ENCODE measurements at regions not wholly inside any gene's neighbourhood (a gene's known extent, or its start where the extent isn't known, plus 50 kb on each side); places are given as distances from the start of the nearest gene placed in this dataset.

DNA sequence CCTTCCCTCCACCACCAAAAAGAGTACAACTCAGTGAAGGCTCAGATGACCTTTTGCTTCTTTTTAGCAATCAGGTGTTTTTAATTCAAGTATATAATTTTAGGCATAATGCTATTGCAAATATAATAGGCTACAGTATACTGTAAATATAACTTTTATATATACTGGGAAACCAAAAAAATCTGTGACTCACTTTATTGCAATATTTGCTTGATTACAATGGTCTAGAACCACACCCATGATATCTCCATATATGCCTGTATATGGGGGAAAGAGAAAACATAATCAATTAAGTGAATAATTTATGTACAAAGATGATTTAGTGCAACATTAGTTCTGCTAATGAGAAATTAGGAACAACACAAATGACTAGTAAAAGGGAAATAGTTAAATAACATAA is 134.3 kb downstream of the TLE3 start:
- no peak for DNase-seq

DNA sequence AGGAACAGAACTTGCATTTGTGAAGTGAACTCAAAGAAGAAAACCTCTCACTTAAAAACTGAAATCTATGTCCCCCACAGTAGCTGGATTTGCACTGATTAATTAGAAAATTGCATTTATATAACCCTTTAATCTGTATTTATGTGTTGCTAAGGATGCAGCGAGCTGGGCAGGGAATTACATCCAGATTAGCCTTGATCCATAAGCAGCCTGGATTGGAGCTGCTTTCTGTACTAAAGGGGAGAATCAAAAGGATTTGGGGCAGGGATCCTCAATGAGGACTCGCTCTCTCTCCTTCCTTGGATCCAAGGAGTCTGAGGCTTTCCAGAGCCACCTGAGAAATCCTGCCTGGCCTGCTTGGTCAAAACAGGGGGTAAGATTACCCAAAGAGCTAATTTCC is 125.9 kb downstream of the TLE3 start:
- DNase-seq, result no peak

DNA sequence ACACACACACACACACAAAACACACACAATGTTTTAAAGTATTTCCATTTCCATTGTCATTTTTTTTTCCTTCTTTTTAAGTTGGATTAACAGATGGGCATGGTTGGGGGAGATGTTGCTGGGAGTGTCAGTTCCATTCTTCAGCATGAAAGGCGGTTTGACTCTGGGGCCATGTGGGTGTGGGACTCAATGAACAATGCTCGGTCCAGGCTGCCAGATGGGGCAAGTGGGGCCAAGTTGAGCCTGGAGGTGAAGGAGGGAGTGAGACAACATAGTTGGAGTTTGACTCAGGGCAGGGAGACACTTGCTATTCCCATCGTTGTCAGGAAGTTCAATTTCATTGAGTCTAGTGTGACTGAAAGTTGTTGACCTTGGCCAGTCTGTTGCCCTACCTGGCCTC is 125.3 kb downstream of the TLE3 start:
- DNase-seq, result no peak

DNA sequence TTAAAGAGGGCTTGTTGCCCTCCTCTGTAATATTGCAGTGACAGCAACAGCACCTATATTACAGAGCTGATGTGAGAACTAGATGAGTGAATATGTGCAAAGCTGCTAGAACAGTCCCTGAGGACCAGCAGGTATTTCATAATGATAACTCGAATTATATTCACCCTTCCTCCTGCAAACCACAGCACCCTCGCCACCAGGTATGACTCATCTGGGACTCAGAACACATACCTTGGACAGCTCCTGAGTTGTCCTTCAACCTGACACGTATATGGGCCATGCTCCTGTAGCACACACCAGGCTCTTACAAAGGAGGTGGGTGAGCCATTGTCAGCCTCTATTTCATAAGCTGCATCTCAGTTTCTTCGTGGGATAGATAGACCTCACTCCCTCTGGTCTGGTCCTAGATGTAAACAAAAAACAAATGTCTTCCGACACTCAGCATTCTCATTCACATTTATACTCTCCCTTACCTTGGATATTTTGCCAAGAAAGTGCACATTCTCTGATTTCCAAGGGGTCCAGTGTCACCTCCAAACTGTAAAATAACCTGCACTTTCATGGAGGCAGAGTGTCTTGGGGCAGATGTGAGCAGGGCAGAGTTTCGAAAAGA is 124.5 kb downstream of the TLE3 start:
- DNase-seq, result no peak

DNA sequence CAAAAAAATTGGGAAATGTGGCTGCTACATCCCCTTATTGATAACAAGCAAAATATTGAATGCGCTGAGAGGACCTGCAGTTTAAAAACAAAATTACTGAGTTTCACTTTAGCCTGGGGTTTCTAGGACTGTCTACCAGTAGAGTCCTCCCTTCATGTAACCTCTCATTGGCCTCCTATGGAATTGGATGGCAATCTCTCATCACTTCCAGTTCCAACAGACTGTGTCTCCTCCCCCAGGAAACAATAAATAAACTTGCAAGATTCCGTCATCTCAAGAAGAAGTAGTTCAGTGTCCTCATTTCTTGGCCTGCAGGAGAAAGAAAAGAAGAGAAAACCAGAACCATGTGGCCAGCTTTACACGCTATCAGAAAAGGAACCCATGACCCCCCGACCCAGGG is 123.8 kb downstream of the TLE3 start:
- peak; percentile 38 for DNase-seq

DNA sequence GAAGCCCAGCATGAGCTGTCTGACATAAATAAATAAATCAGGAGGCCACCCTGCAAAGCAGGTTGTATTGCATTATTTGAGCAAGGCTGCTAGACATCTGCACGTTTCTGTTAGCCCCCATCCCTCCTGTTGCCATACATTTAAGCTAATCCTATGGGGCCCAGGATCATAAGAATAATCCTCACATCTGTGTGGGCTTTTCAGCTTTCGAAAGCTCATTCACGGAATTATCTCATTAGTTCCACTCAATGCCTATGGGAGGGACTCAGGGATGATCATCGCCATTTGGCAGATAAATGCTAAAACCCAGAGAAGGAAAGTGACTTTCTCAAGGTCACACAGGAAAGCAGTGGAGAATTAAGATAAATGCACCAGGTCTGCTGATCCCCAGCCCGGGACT is 123.4 kb downstream of the TLE3 start:
- peak; percentile 71 for DNase-seq

DNA sequence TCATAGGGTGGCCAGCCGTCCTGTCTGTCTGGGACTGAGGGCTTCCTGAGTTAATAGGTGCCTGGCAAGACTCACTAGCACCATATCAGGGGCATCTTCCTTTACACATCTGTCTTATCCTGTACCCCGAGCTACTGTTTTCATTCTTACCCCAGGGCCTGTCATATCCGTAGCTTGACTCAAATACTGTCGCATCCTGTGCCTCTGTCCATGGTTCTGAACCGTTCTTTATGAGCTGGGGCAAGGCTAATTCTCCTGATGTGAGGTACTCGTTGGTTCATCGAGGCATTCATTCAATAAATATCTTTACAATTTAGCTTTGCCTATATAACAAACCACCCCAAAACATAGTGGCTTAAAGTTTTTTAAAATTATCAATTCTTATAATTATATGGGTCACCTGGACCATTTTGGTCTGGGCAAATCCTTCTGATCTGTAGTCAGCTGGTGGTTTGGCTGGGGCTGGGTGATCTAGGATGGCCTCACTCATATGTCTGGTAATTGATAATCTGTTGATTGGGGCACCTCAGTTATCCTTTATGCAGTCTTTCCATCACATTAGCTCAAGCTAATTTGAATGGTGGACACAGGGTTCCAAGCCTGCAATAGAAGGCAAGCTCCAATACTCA is 121.2 kb downstream of the TLE3 start:
- DNase-seq, result no peak

DNA sequence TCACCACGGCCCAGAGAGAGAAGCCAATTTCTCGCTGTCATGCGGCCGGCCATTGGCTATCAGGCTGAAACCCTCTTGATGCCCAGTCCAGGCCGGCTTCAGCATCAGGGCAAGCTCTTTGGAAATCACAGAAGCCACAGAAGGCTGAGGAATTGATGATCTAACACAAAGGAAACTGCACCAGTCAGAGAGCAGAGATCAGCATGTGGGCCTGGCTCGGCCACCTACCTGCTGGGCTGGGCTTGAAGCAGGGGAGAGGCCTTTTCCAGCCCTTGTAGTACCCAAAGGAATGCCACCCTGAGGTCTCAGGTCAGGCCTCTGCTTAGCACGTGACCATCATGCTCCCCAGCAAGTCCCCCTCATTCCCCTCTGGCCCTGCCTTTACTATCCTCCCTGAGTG is 119.1 kb downstream of the TLE3 start:
- no peak for DNase-seq

DNA sequence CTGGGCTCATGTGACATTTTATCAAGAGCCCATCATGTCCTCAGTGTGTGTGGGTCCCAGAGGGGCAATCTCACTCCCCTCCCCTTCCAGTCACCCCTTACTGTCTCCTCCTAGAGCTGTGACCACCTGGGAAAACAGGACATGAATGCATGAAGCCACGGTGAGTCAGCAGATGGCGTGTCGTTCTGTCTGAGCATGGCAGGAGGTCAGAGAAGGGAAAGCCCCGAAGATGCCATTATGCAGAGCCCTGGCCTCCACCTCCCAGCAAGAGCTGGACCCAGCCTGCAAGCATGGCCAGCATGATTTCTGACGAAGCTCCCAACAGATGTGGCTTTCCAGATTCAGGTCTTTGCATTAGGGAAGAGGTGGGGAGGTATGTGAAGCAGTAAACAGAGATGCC is 118.5 kb downstream of the TLE3 start:
- peak; percentile 53 for DNase-seq

DNA sequence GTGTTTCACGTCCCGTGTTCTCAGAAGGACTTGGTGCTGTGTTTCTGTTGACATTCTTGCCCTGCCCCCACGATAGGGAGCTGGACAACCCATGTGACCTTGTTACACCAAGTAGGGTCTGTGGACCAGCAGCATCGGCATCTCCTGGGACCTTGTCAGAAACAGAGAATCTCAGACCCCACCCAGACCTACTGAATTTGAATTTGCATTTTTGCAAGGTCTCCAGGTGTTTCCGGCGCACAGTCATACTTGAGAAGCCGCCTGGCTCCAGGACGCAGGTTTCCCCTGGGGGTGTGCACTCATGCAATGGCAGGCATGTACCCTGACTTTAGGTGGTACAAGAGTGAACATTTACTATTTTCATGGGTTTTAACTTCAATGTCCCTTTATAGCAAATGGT is 117.9 kb downstream of the TLE3 start:
- DNase-seq, result no peak

DNA sequence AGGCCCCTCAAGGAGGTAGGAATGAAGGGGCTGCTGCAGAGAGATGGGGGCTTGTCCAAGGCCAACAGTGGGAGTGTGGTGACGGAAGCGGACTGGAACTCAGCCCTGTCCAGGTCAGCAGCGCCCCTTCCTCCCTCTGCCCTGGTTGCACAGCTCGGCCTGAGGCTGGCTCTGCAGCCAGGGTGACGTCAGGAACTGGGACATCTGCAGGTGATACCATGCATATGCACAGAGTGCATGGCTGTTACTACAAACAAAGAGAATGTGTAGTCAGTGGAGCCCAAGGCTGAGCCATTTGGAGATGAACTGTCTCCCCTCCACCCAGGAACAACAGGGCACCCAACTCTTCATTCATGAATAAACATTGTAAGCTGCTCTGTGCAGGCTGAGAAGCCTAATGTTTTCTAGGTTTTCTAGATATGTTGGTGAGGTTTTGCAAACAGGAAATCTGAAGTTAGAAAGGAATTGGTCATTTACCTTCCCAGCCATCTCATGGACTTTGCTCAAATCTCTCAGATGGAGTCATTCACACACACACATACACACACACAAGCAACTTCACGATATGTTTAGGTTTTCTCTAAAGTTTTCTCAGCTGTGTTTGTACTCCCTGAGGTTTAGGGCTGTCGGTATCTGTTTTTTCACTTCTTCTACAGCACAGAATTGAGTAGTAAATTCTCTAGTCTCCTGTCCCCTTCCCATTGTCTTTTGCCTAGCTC is 117.2 kb downstream of the TLE3 start:
- DNase-seq, result peak; percentile 17

DNA sequence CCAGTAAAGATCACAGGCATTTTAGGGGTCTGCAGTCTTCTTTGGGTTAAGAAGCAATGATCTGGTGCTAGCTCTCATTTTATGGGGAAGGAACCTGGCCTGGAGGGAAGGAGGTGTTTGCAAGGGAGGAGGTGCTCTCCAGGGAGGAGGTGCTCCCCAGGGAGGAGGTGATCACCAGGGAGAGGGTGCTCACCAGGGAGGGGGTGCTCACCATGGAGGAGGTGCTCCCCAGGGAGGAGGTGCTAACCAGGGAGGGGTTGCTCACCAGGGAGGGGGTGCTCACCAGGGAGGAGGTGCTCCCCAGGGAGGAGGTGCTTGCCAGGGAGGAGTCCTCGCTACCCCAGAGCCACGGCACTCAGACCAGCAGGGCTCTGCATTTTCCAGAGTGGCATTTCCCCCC is 115.7 kb downstream of the TLE3 start:
- no peak for DNase-seq

DNA sequence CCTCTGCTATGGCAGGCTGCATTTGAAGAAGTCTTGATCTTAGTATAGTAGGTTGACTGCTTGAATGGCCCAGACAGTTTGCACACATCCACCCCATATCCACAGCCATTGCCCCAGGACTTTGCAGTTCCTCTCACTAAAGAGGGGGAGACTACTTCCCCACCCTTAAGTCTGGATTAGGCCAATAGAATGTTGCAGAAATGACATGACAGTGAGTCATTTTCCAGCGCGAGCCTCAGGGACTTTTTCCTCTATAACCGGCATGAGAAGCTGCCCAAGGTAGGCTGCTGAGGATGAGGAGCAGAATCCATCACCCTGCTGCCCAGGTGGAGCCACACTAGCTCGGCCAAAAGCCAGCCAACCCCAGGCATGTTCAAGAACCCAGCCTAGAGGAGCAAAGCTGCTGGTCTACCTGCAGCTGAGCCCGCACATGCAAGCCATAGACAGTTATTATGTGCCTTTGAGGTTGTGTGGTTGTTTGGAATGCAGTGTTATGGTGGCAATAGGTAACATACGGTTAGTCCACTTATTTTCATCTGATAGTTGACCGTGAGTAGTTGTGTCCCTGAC is 113.9 kb downstream of the TLE3 start:
- no peak for DNase-seq

DNA sequence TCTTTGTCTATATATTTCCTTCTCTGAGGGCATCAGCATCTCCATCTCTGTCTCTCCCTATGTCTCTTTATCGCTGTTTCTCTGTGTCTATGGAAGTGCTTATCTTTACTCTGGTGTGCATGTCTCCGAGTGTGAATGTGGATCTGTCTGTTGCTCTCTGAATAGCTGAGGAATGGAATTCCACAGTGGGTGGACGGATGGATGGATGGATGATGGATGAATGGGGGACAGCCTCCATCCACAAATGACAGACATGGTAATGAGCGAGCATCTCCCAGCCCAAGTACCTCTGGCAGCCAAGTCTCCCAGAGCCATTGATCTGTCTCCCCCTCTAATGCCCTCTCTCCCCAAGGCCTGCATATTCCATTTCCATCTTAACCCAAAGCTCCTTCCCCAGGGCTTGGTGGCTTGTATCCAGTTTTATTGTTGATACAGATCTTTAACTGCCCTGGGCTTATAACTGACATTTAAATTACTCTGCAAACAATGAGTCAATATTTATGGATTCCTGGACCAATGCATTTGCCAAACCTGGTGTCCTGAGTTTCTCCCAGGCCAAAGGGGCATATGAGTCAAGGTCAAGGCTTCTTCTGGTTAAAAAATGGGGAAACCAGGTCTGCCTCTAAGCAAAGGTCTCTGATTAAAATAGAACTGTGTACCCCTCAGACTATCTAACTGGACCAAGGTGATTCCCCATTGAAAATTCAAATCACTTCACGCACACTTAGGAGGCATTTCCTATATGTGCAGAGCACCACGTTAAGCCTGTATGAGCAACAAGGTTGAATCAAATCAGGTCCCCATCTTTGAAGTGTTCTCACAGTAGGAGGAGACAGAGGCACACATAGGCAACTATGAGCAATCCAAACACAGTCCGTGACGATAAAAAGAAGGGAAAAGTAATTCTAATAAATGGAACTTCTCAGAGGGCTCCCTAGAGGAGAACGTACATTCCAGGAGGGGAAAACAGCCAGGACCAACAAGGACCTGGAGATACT is 109.9 kb downstream of the TLE3 start:
- peak; percentile 80 for DNase-seq

DNA sequence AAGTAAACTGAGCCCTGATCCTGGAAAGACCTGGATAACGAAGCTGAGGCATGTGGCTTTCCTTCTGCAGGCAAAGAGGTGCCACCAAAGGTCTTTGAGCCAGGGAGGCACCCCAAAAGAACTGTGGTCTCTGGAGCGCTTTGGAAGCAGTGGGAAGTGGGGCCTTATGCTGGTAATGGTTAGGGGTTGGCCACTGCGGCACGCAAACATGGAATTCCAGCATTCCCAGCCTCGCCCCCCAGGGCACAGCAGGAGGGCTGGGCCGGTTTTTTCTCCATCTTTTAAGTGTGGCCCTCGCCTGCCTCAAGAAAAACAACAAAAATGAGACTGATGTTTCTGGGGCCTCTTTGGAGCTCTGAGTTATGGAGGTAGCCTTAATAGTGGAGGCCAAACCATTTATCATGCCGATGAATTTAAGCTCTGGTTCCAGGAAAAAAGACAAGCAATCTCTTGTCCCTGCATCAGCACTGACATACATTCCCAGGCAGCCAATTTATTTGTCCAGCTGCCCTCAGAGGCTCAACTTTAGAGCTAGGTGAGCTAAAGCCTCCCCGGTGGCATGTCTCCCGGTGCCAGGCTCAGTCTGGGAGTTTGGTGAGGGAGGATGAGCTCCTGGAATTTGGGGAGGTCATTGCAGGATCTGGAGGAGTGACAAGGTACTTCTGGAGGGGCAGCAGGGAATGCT is 109.0 kb downstream of the TLE3 start:
- DNase-seq, result no peak

DNA sequence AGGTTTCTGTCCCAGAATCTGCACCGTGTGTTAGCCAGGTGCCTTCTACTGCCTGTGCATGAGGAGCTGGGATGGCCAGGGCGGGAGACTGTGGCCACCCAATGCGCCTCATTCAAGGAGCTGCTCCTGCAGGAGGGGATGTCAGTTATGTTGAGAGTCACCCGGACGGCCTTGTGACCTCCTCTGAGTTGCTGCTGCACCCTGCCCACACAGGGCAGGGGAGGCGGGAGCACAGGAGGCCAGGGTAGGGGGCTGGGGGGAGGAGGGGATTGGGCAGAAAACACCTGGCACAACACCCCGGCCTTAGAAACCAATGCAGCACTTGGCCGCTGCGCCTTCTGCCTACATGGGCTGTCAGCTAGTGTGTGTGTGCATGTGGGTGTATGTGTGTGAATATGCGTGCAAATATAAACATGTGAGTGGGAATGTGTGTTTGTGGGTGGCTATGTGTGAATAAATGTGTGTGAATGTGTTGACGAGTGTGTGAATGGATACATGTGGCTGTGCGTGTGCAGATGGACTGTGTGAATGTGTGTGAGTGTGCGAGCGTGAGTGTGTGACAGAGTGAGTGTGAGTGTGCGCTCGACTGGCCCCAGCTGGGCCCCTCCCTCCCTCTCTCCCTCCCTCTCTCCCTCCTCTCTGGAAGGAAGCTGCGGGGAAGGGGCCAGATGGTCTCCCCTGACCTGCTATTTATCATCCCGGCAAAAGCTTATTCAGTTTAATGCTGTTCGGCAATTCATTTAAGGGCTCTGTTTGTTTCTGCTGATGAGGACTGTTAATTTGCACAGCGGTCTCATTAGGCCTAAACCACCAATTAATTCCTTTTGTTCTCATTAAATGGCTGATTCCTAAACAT is 106.9 kb downstream of the TLE3 start:
- peak; percentile 90 for DNase-seq

DNA sequence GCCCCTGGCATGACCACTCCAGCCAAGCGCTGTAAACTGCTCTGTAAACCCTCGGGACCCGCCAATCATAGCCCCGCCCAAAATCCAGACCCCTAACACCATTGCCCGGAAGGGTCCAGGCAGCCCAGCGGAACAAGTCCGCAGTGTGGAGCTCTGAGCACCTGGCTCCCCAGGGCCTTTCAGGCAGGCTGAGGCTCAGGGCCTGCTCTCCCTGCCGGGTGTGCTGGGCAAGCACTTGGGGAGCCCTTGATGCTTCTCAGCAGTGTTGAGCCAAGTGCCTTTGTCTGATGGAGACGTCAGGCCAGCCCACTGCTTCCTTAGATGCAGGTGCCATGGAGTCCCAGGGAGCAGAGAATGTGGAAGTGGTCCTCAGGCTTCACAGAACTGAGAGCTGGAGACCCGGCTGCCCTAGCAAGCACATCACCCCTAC is 106.2 kb downstream of the TLE3 start:
- DNase-seq, result peak; percentile 81

DNA sequence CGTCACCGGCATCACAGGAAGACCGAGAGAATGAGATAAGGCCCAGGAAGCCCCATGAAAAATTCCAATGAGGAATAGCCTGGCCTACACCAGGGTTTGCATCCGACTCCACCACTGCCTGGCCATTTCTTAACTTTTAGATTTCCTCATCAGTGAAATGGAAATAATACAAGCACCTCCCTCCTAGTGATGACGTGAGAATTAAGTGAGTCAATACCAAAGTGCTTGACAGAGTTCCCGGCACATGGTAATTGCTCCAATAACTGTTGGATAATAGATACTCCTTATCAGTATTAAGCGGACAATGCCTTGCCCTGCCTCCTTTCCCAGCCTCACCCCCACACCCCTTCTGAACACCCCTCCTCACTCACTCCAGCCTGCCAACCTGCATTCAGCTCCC is 105.4 kb downstream of the TLE3 start:
- DNase-seq, result no peak

DNA sequence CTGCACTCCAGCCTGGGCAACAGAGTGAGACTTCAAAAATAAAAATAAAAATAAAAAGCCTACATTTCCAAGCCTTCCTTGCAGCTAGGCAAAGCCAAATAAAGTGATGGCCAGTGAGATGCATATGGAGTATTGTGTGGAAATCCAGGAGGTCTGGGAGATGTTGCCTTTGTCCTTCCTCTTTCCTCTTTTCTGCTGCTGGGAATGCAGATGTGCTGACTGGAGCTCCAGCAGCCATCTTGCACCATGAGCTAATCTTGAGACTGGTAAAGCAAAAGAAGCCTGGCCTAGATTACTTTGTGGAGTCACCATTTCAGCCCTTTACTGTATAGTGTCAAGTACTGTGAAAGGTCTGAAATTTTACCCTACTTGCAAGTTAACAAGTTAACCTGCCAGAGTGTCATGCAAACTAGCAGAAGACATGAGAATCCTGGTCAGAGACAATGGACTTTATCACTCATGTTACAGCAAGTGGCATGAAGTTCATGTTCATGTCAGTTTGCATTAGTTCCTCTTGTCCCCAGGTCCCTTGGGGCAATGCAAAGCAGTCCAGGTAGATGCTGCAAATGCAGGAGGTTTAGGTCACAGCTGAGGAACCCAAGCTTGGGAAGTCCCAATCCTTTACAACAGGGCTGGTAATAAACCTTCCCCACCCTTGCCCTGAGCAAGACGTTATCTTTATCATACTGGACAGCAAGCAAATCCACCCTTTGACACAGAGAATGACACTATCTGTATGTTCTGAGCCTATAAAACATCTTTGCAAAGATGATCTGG is 103.1 kb downstream of the TLE3 start:
- DNase-seq, result no peak
